GM19372 (cell line): ENCODE measurements at regions not wholly inside any gene's neighbourhood (a gene's known extent, or its start where the extent isn't known, plus 50 kb on each side); places are given as distances from the start of the nearest gene placed in this dataset.

Source experiments
- ATAC-seq: cut with Tn5 transposase; IDR thresholded peaks from one replicate; pipeline ENCODE4 v1.9.1; 2021; ENCODE audit warnings: mild to moderate bottlenecking, low read depth, moderate library complexity; ENCODE audit not compliant: unreplicated experiment

GRCh38 chr13:81781471-81781870 lies 1440.5 kb upstream of the SPRY2 start:
- ATAC-seq = no peak

GRCh38 chr13:81779876-81780275 lies 1439.0 kb upstream of the SPRY2 start:
- no peak for ATAC-seq

DNA sequence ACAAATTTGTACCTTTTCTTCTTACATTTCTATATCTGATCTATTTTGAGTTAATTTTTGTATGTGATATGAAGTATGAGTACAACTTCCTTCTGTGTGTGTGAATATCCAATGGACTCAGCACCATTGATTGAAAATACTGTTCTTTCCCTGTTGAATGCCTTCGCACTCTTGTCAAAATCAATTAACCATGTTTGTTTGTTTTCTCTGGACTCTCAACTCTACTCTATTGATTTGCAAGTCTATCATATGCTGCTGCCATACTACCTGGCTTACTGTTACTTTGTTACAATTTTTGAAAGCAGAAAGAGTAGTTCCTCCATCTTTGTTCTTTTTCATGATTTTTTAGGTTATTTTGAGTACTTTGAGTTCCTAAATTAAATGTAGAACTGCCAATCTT lies 1437.4 kb upstream of the SPRY2 start:
- ATAC-seq = no peak

- ATAC-seq = no peak
Observed at GRCh38 chr13:81773263-81773662, 1432.3 kb upstream of the SPRY2 start.

DNA sequence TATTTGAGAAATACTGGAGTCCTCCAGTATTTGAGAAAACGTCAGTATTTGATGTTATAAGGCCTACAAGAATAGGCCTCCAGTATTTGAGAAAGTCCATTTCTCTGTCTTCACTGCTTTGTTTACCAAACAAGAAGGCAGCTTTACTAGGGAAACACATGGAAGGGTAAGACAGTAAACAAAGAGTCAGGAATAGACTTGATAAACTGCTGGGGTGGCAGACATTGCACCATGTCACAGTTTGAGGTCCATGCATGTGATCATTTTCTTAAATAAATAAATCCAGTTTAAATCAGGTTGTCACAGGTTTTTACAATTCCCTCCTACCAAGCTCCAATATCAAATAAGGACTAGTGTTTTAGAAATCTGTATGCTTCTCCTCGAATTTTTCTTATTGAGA lies 1431.0 kb upstream of the SPRY2 start:
- no peak for ATAC-seq

DNA sequence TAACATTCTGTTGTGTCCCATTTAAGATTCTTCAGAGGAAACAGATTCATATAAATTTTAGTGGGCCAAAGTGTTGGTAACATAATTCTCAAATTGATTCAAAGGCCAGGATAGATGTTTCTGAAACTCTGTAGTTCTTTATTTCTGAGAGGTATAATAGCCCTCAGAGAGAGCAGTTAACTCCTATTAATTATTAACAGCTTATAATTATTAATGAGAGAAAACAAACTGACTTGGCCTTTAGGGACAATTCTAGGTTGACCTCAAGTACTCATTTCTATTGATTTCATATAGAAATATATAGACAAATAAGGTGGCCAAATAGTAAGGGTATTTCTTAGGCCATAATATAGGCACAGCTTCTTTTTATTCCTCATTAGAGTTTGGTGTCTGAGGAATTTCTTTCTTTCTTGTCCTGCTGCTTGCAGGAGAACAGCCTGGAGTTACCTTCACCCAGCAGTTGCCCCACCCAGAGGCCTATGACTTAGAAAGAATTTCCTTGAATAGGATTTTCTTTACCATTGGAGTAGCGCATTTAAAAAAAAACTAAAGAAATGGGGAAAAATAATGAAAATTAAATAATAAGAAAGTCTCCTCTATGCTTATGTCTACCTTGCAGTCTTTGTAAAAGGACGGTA lies 1430.1 kb upstream of the SPRY2 start:
- ATAC-seq = no peak

DNA sequence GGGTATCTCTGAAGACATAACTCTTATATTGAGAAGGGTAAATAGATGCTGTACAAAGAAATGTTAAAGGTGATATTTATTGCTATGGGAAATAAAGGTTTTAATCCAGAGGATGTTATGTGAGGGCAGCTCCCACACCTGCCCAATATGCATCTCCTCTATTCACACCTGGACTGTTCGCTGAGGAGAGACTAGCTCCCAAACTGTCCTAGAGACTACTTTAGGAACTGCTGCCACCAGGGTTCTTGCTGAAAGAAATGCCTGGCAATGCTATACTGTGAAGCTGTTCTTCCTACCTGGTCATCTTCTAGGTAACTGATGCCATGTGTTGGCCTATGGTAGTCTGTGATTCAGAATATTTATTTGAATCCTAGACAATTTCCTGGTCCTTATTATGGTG lies 1421.5 kb upstream of the SPRY2 start:
- ATAC-seq = no peak

GRCh38 chr13:81760316-81760715 lies 1419.4 kb upstream of the SPRY2 start:
- ATAC-seq = no peak

GRCh38 chr13:81757348-81757970 lies 1416.5 kb upstream of the SPRY2 start:
- ATAC-seq = no peak

GRCh38 chr13:81745391-81745790 lies 1404.5 kb upstream of the SPRY2 start:
- ATAC-seq = no peak

GRCh38 chr13:81738364-81738763 lies 1397.4 kb upstream of the SPRY2 start:
- ATAC-seq = no peak

GRCh38 chr13:81726037-81726726 lies 1385.3 kb upstream of the SPRY2 start:
- no peak for ATAC-seq

DNA sequence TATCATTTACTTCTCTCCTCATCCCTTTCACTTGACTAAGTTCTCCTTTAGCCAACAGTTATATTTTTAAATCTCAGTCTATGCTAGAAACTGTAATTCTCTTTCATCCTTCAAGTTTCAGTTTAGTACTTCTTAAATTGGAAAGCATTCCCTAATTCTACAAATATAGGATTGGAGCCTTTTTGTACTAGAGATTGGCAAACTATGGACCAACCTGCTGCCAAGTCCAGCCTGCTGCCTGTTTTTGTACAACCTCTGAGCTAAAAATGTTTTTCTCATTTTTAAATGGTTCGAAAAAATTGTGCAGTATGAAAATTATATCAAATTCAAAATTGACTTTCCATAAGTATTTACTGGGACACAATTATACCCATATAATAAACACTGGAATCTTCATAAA lies 1381.5 kb upstream of the SPRY2 start:
- no peak for ATAC-seq

GRCh38 chr13:81721400-81721799 lies 1380.5 kb upstream of the SPRY2 start:
- no peak for ATAC-seq

GRCh38 chr13:81714513-81714912 lies 1373.6 kb upstream of the SPRY2 start:
- no peak for ATAC-seq

DNA sequence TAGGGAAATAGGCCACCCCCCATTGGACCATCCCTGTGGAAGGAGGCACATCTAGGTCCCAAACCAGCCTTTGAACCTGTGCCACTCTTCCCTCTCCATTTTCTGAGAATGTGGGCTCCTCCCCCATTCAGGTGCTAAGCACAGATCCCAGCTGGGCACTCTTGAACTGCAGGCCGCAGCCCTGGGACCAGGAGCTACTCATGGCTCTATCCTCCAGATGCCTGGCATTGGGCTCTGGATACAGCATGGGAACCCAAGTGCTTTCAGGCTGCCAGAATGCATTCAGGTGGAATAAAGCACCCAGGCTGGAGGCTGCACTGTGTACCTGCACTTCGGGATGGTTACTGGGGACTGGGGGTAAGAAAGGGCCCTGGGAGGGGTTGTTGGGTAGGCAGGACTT lies 1372.3 kb upstream of the SPRY2 start:
- no peak for ATAC-seq

DNA sequence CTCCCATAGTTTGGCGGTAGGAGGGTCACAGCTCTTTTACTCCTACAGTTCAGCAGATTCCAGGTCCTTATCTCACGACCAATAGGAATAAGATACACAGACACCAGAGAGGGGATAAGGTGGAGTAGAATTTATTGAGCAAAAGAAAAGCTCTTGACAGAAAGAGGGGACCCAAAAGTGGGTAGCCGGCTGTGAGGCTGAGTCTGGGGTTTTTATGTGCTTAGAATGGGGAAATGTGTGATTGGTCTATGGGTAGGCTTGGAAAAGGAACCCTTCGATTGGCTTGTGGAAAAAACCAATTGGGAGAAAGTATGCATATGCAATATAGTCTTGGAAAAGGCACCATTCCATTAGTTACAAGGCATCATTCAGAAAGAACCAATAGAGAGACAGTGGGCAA lies 1356.9 kb upstream of the SPRY2 start:
- no peak for ATAC-seq

DNA sequence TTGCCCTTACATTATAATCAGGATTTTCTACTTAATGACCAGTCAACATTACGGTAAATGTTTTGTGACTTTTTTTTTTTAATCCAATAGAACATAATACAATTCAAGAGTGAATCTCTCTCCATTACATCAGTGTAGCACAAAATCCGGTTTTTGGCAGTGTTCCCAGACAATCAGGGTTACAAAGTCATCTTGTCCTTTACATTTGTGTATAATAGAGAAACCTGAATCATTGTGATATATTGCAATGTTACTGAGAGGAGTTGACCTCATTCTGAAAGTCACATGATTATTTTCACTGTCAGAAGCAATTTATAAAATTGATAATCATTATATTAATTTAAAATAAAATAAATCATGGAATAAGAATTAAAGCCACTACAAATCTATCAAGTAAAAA lies 1346.0 kb upstream of the SPRY2 start:
- no peak for ATAC-seq

GRCh38 chr13:81683521-81683920 lies 1342.6 kb upstream of the SPRY2 start:
- ATAC-seq = no peak

DNA sequence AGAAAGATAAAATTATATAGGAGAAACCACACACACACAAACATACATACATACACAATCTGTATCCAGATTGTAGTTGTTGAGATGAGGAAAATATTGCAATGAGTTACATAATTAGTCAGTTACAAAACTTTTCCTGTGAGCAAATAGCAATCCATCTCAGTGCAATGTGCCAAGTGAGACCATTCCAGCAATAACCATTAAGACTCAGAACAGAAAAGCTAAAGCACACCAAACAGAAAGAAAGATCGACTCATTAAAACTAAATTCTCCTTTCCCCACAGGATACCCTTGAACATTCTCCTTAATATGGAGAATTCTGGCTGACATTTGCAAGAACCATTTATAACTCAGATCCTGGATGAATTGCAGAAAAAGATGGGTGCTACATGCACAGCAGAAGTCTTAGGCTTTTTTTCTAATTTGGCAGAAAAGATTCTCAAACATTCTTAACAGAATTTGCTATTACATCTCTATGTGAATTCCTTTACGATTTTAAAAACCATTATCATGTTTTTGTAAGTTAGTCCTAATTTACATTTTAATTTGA lies 1341.2 kb upstream of the SPRY2 start:
- ATAC-seq = no peak

DNA sequence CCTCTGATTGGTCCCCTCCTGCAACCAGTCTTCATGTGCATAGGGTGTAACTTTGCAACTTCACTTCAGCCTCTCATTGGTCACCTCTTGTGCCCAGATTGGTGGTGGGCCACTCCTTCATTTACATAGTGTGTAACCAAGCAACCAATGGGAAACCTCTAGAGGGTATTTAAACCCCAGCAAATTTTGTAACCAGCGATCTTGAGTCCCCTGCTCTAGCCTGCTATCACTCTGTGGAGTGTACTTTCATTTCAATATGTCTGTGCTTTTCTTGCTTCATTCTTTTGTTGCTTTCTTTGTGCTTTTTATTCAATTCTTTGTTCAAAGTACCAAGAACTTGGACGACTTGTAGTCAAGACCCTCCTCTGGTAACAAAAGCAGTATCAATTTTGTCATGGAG lies 1336.9 kb upstream of the SPRY2 start:
- no peak for ATAC-seq

GRCh38 chr13:81676008-81676407 lies 1335.1 kb upstream of the SPRY2 start:
- ATAC-seq = no peak
